HFF-Myc (cell line): ENCODE measurements at regions not wholly inside any gene's neighbourhood (a gene's known extent, or its start where the extent isn't known, plus 50 kb on each side); places are given as distances from the start of the nearest gene placed in this dataset.

ENCODE experiments used
- DNase-seq: peaks from one replicate; pipeline ENCODE4 v3.0.0-alpha.2; 2011; ENCODE audit warnings: low read depth; ENCODE audit errors: extremely low read depth
- H3K4me3 ChIP-seq: replicated peaks from 2 replicates; pipeline ENCODE4 v1.5.1; 2011; ENCODE audit warnings: low read depth, mild to moderate bottlenecking, control low read depth, low read length
- TF ChIP-seq, protein P1 (sequence below): IDR thresholded peaks from 2 replicates; pipeline ENCODE4 v1.5.1; 2012; ENCODE audit warnings: mild to moderate bottlenecking, low read depth, low read length, control low read depth; ENCODE audit errors: missing control alignments

- DNase-seq = no peak
- H3K4me3 ChIP-seq = no peak overlapping the region
- TF ChIP-seq, protein P1, sequence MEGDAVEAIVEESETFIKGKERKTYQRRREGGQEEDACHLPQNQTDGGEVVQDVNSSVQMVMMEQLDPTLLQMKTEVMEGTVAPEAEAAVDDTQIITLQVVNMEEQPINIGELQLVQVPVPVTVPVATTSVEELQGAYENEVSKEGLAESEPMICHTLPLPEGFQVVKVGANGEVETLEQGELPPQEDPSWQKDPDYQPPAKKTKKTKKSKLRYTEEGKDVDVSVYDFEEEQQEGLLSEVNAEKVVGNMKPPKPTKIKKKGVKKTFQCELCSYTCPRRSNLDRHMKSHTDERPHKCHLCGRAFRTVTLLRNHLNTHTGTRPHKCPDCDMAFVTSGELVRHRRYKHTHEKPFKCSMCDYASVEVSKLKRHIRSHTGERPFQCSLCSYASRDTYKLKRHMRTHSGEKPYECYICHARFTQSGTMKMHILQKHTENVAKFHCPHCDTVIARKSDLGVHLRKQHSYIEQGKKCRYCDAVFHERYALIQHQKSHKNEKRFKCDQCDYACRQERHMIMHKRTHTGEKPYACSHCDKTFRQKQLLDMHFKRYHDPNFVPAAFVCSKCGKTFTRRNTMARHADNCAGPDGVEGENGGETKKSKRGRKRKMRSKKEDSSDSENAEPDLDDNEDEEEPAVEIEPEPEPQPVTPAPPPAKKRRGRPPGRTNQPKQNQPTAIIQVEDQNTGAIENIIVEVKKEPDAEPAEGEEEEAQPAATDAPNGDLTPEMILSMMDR = no peak
These were observed 186.2 kb downstream of the GPX5 start for GRCh38 chr6:28711788-28712341.

DNA sequence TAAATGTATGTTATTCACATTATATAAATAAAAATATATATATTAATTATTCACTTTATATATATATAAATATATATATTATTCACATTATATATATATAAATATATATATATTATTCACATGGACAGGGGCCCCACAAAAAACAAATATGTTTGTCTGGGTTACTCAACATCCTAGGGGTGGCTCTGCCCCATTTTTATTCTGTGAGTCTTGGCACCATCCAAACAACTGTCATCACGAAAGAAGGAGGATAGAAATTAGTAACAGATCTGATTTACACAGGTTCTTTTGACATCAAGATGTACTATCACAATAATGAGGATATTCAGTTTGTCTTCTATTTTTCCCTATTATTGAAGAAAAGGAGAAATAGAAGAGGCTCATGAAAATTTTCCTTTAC, 187.3 kb downstream of the GPX5 start:
- TF ChIP-seq, protein P1 = no peak
- no peak overlapping the region for H3K4me3 ChIP-seq
- DNase-seq = no peak

GRCh38 chr6:28719275-28719940, 193.7 kb downstream of the GPX5 start:
- no peak overlapping the region for H3K4me3 ChIP-seq
- DNase-seq = peak; percentile 43
- TF ChIP-seq, protein P1 = no peak

DNA sequence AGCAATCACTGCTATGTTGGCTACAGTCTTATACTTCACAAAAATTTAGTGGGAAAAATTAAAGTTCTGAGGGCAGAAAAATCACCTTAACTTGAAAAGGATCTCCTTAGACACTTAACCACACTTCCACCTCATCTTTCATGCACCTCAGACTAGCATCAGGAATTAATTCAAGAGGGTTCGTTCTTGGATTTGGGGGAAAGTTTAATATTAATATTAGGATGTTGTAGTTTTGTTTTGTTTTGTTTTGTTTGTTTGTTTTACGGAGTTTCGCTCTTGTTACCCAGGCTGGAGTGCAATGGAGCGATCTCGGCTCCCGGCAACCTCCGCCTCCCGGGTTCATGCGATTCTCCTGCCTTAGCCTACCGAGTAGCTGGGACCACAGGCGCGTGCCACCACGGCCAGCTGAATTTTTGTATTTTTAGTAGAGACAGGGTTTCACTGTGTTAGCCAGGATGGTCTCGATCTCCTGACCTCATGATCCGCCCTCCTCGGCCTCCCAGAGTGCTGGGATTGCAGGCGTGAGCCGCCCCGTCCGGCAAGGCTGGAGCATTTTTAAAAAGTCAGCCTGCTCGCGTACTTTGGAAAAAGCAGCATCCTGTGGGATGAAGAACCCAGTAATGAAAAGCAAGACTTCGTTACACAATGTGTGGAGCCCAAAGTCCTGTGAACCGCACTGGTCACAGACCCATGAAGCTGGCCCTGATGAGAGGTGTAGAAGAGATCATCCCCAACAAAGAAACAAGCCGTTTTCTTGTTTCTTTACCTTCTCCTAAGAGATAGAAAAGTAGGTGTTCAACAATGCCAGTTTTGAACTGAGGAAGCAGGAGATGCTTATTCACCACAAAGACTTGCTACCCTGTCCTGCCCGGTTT, 194.9 kb downstream of the GPX5 start:
- TF ChIP-seq, protein P1 = no peak
- no peak overlapping the region for H3K4me3 ChIP-seq
- DNase-seq = no peak

DNA sequence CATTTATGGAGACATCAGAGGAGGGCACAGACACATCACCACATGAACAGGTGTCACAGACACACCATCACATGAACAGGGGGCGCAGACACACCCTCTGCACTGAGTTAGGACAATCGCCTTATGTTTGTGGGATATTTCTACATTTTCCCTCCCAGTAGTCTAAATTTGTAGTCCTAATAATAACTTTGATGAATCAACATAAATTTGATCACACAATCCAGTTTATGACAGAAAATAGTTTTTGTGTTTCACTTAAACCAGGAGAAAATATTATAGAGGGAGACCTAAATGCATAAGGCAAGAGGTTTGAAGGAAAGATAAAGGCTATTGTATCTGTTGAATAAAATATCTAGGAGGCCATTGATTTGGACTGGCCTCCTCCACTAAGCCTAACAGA, 195.7 kb downstream of the GPX5 start:
- no peak for DNase-seq
- no peak overlapping the region for H3K4me3 ChIP-seq
- TF ChIP-seq, protein P1 = no peak

DNA sequence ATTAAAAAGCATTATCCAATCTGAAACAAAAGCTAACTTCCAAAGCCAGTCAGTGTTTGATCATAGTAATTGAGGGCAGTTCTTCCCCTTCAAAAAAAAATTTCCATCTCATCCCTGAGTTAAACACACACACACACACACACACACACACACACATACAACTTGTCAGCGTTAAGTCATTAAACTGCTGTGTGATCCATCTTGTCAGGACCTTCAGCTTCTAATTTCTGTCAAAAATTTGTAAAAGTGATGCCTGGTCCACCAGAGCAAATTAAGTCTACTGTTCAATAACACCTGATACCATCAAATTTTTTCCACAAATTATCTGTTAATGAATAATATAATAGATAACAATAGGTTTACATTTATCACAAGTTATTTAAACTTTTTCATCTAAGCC, 198.7 kb downstream of the GPX5 start:
- DNase-seq = no peak
- H3K4me3 ChIP-seq = no peak overlapping the region
- TF ChIP-seq, protein P1 = no peak
